D341Med (cell line): ENCODE measurements at regions not wholly inside any gene's neighbourhood (a gene's known extent, or its start where the extent isn't known, plus 50 kb on each side); places are given as distances from the start of the nearest gene placed in this dataset.

ENCODE experiments used
- DNase-seq: peaks from one replicate; pipeline ENCODE4 v3.0.0; 2012; ENCODE audit warnings: low spot score

DNA sequence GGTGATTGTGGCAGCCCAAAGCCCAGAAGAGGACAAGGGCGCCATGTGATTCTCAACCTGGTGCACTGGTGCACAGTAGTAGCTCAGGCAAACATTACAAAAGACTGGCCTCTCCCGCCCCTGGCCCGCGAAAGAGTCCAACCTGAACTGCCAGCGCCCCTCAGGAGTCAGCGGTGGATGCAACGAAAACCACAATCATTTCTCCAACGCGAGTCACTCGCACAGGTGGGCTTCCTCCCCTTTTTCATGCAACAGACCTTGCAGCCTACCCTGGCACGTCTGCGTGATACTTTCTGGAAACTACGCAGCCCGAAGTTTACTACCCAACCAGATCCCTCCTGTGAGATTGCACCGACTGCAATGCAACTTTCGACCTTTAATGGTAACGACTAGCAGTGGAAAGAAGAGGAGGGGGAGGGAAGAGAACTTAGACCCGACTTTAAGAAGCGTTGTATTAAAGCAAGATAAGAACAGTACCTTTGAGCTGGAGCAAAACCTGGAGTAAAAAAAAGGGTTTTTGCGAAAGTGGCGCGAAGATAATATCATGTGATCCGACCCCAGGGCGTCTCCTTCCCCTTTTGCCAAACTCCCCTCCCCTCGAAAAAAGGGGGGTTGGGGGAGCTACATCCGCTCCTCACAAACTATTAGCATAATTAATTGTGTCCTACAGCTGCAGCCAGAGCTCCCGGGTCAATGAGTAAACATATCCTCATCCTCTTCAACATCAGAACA is 63.3 kb upstream of the CCDC160 start:
- DNase-seq, result peak; percentile 12

DNA sequence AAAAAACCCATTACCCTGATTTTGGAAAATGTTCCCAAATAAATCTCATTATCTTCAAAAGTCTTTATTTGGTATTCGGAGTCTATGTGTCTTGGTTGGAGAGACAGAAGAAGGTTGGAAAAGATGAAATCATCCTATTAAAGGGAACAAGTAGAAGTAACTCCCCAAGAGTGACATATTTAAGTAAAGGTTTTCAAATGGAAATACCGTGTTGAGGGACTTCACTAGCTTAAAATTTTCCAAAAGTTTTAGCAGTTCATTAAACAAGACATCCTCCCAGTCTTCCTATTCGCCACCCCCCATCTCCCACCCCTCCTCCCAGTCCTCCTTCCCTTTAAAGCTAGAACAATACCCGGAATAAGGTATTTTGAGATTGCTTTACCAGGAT is 62.7 kb upstream of the CCDC160 start:
- no peak for DNase-seq

DNA sequence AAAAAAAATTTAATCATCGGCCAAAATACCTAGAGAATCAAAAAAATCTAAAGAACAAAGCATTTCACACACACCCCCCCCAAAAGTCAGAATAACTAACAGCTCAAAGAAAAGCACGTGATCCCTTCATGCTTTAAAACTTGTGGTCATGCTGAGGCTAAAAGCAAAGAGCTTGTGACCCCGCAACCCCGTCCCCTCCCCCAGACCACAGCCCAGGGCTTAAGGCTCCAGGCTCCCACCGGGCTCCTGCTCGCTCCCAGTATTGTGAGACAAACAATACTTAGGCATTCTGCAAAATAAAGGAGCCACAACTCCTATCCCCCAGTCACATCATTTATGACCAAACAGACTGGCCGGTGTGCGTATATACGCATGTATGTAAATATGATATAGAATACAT is 62.1 kb upstream of the CCDC160 start:
- no peak for DNase-seq

DNA sequence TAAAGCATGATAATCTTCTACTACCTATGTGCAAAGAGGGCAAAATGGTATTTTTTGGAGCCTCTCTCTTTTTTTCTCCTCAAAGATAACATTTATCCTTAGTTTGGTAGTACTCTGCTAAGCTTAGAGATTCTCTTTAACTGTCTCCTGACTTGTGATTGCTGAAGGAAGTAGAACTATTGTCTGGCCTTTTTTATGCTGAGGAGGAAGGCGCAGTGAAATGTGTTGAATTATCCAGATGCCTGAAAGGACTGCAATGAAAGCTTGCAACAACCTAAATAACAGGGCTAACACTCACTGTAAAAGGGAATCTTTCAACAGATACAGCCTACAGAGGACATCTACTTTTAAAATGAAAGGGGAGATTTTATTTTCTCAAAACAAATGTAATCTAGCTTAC is 59.5 kb upstream of the CCDC160 start:
- no peak for DNase-seq

DNA sequence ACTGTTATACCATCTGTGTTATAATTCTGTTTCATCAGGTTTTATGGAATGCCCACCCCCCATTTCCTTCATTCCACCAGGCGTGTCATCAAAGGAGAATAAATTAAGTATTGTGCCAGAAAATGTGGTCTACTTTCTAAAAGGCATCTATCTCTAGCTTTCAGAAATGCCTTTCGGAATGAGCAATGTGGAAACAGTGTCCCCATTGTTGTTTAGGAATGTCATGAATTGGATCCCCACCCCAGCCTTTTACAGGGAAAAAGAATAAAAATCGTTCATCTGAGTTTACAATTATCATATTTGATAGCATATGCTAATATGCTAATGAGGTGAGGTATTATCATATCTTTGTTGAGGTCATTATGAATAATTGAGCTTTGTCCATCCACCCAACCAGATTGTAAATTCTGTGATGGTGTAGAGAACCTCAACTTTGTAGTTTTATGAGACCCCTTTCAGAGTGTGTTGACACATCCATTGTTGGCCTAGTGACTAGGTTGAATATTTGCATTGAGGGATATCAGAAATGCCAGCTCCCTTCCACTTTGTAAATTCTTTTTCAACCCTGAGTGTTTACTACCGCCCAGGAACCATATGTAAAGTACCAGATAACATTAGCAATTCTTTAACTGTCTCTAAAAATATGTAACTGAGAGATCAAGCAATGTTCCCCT is 56.2 kb upstream of the CCDC160 start:
- no peak for DNase-seq

DNA sequence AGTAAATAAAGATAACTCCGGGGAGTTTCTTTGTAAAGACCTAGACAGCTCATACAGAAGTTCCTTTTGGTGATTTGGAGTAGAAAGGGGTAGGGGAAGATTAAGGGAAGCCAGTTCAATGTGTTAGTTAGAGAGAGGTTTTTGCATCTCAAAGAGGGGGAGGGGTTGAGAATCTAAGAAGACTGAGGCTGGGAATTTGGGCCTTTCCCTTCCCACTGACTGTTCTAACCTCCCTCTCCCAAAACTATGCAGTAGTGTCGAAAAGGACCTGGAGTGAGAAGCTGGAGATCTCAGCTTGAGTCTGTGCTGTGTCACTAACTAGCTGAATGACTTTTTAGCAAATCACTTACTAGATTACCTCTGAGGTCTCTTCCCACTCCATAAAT is 55.7 kb upstream of the CCDC160 start:
- no peak for DNase-seq

DNA sequence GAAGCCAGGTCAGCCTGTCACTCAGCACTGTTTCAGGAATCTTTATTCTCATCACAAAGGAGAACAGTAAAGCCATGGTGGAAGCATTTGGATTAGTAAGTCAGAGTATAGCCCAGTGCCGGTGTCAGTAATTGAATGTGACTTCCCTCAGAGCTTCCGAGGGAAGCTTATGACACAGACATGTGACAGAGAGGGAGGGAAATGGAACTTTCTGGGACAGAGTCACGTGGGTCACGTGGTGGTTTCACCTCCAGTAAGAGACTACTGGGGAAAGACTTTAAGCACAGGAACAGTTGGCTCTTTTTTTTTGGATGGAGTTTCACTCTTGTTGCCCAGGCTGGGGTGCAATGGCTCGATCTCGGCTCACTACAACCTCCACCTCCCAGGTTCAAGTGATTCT is 53.3 kb upstream of the CCDC160 start:
- DNase-seq, result no peak

DNA sequence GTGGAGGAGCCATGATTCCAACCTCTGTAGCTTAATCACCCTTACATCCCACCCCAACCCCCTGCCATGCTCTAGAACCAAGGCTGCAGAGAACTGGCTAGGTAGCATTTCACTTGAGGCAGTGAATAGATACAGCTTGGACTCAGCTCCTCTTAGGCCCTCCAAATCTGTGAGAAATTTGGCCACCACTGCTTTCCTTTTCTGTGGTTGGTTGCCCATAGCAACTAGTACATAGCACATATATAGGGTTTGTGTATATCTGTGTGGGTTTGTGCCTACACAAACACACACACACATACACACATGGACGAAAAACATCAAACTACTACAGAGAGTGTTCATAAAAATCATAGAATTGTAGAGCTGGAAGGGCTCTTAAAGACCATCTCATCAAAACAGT is 52.0 kb upstream of the CCDC160 start:
- DNase-seq, result no peak

DNA sequence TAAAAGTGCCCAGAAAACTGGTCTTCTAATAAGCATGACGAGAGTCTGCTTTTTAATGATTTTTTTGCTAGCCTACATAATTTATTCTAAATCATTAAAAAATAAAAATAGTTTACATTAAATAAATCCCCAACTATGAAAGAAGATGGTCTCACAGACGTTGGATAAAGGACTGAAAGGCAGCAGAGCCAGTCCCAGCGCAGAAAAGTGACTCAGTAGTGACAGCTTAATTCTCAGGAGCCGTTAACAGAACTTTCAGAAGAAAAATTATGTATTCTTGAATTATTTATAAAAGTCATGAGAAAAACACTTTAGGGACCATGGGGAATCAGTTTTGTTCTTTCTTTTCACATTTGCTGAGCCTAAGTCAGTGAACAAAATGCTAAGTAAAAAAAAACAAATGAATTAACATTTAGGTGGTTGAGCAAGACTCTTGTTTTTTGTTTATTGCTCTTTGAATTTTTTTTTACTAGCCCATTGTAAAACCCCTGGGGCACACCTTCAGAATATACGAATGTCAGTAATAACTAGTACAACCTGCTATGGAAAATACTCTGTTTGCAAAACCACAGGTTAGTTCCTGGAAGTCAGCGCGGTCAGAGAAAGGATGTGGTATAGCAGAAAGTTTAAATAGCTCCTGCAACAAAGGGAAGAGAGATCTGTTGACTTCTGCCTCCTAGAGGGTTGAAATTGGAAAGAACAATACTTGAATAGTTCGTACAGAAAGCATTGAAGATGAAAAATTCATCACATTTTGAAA is 50.4 kb upstream of the CCDC160 start:
- DNase-seq, result no peak
